ENCODE measurements at regions not wholly inside any gene's neighbourhood (a gene's known extent, or its start where the extent isn't known, plus 50 kb on each side); places are given as distances from the start of the nearest gene placed in this dataset.

DNA sequence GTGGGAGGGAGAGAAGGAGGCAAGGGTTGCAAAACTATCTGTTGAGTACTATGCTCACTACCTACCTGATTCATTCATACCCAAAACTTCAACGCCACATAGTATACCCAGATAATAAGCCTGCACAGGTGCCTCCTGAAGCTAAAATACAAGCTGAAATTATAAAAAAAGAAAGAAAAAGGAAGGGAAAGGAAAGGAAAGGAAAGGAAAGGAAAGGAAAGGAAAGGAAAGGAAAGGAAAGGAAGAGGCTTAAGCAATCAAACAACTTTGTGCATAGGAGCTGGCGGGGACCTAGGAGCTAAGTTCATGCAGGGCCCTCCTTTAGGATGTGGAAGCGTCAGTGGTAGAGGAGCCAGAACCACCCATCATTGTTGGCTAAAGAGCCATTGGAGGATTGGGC is 108.9 kb upstream of the SYNDIG1 start:
- TF ChIP-seq, protein P1, sequence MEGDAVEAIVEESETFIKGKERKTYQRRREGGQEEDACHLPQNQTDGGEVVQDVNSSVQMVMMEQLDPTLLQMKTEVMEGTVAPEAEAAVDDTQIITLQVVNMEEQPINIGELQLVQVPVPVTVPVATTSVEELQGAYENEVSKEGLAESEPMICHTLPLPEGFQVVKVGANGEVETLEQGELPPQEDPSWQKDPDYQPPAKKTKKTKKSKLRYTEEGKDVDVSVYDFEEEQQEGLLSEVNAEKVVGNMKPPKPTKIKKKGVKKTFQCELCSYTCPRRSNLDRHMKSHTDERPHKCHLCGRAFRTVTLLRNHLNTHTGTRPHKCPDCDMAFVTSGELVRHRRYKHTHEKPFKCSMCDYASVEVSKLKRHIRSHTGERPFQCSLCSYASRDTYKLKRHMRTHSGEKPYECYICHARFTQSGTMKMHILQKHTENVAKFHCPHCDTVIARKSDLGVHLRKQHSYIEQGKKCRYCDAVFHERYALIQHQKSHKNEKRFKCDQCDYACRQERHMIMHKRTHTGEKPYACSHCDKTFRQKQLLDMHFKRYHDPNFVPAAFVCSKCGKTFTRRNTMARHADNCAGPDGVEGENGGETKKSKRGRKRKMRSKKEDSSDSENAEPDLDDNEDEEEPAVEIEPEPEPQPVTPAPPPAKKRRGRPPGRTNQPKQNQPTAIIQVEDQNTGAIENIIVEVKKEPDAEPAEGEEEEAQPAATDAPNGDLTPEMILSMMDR (IDR thresholded peaks at IDR 0.05): no peak
- TF ChIP-seq EP300 (IDR thresholded peaks at IDR 0.05) (no peak), POLR2A (IDR thresholded peaks at IDR 0.05) (no peak)

Data from tibial nerve (tissue), 4 donors.